Peyer's patch (tissue), 4 donors: ENCODE measurements at regions not wholly inside any gene's neighbourhood (a gene's known extent, or its start where the extent isn't known, plus 50 kb on each side); places are given as distances from the start of the nearest gene placed in this dataset.

Source experiments
- DNase-seq, 3 donors: peaks; one replicate each; pipeline ENCODE4 v3.0.0-alpha.2; 2017 to 2019
- H3K27ac ChIP-seq, 4 donors: fragments of 200-600 bp; sonication (generic); one replicate each; pipeline ENCODE4 v1.5.1; 2016 to 2019
- H3K27me3 ChIP-seq, 2 donors: fragments of 200-600 bp; sonication (generic); one replicate each; pipeline ENCODE4 v1.5.1; 2019
- H3K36me3 ChIP-seq, 3 donors: fragments of 200-600 bp; sonication (generic); one replicate each; pipeline ENCODE4 v1.5.1; 2016 to 2019
- H3K4me1 ChIP-seq, 4 donors: fragments of 200-600 bp; sonication (generic); one replicate each; pipeline ENCODE4 v1.5.1; 2016 to 2019
- H3K4me3 ChIP-seq, 4 donors: fragments of 200-600 bp; sonication (generic); 1 replicate in 3 of 4; 2 replicates in 1 of 4; pipeline ENCODE4 v1.5.1; 2016 to 2019; ENCODE audit warnings: mild to moderate bottlenecking in 1 of 4
- H3K9me3 ChIP-seq, 4 donors: fragments of 200-600 bp; sonication (generic); one replicate each; pipeline ENCODE4 v1.5.1; 2016 to 2019; ENCODE audit warnings: mild to moderate bottlenecking in 1 of 4
- POLR2A ChIP-seq, 2 donors: fragments of 450-650 bp; IDR thresholded peaks; one replicate each; pipeline ENCODE4 v1.5.1; 2017; ENCODE audit warnings: antibody characterized with exemption in 2 of 2, mild to moderate bottlenecking in 2 of 2, moderate library complexity in 2 of 2
- TF ChIP-seq, protein P1 (sequence below), 6 experiments: fragments of 450-650 bp in 4 of 6; fragments of 200-600 bp in 2 of 6; sonication (generic) in 1 of 6; IDR thresholded peaks; one replicate each; pipeline ENCODE4 v1.5.1; 2017 to 2019; ENCODE audit warnings: antibody characterized with exemption in 6 of 6, mild to moderate bottlenecking in 3 of 6, moderate library complexity in 1 of 6

DNA sequence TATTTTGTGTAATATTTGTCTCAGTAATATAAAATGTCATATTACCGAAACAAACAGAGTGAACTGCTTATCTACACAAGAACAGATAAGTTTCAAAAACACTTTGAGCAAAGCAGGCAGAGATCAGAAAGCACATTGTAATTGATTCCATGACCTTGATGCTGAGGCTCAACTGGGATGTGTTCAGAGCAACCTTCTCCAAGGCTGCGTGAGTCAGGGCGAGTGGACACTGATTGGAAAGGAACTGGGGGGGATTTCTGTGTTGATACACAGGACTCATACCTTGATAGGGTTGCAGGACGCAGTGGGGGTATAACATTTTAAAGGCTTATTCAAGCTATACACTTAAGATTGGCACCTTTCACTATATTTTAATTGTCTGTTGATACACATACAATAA lies 1136.3 kb downstream of the UQCRFS1 start:
- no peak overlapping the region for H3K4me3 ChIP-seq
- no peaks in the 10 kb centered on the region for H3K27me3 ChIP-seq
- H3K27ac ChIP-seq, result no peak overlapping the region
- H3K4me1 ChIP-seq, result no peaks in the 10 kb centered on the region
- H3K9me3 ChIP-seq, result peaks cover 0 to 6% (median 0%) of the 10 kb centered on the region in 4 donors
- DNase-seq, result no peak
- no peaks in the 10 kb centered on the region for H3K36me3 ChIP-seq
- TF ChIP-seq, protein P1, sequence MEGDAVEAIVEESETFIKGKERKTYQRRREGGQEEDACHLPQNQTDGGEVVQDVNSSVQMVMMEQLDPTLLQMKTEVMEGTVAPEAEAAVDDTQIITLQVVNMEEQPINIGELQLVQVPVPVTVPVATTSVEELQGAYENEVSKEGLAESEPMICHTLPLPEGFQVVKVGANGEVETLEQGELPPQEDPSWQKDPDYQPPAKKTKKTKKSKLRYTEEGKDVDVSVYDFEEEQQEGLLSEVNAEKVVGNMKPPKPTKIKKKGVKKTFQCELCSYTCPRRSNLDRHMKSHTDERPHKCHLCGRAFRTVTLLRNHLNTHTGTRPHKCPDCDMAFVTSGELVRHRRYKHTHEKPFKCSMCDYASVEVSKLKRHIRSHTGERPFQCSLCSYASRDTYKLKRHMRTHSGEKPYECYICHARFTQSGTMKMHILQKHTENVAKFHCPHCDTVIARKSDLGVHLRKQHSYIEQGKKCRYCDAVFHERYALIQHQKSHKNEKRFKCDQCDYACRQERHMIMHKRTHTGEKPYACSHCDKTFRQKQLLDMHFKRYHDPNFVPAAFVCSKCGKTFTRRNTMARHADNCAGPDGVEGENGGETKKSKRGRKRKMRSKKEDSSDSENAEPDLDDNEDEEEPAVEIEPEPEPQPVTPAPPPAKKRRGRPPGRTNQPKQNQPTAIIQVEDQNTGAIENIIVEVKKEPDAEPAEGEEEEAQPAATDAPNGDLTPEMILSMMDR (IDR thresholded peaks at IDR 0.05), result no peak
- TF ChIP-seq POLR2A (IDR thresholded peaks at IDR 0.05), result no peak

DNA sequence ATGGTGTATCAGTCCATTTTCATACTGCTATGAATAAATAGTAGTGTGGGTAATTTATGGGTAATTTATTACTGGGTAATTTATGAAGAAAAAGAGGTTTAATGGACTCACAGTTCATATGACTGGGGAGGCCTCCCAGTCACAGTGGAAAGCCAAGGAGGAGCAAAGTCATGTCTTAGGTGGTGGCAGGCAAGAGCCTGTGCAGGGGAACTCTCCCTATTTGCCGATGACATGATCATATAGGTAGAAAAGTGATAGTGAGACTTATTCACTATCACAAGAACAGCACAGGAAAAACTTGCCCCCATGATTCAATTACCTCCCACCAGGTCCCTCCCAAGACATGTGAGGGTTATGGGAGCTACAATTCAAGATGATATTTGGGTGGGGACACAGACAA lies 1137.7 kb downstream of the UQCRFS1 start:
- TF ChIP-seq, protein P1 (IDR thresholded peaks at IDR 0.05), result no peak
- no peak for TF ChIP-seq POLR2A (IDR thresholded peaks at IDR 0.05)
- no peak for DNase-seq
- Histone ChIP-seq H3K36me3 (no peaks in the 10 kb centered on the region), H3K4me1 (no peaks in the 10 kb centered on the region), H3K27me3 (no peaks in the 10 kb centered on the region), H3K4me3 (no peak overlapping the region), H3K9me3 (peaks cover 0 to 6% (median 0%) of the 10 kb centered on the region in 4 donors), H3K27ac (no peak overlapping the region)

DNA sequence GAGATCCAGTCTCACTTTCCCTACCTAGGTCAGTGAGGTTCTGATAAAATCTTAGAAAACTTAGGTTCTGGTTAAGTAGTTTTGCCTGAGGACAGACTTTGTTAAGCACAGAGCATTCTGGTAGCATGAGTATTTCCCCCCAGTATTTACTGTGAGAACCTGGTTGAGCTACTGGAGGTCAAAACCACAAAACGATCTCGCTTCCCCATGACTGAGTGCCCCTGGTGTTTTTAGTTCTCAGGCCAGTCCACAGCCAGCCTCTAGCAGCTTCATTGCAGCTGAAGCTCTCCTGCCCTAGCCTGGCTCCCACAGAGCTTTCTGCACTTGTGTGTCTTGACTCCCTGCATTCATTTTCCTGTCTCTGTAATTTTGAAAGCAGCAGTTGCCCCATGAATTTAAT lies 1138.2 kb downstream of the UQCRFS1 start:
- Histone ChIP-seq H3K9me3 (peaks cover 0 to 6% (median 0%) of the 10 kb centered on the region in 4 donors), H3K4me3 (no peak overlapping the region), H3K4me1 (no peaks in the 10 kb centered on the region), H3K27ac (no peak overlapping the region), H3K36me3 (no peaks in the 10 kb centered on the region), H3K27me3 (no peaks in the 10 kb centered on the region)
- TF ChIP-seq, protein P1 (IDR thresholded peaks at IDR 0.05), result no peak
- no peak for TF ChIP-seq POLR2A (IDR thresholded peaks at IDR 0.05)
- no peak for DNase-seq

DNA sequence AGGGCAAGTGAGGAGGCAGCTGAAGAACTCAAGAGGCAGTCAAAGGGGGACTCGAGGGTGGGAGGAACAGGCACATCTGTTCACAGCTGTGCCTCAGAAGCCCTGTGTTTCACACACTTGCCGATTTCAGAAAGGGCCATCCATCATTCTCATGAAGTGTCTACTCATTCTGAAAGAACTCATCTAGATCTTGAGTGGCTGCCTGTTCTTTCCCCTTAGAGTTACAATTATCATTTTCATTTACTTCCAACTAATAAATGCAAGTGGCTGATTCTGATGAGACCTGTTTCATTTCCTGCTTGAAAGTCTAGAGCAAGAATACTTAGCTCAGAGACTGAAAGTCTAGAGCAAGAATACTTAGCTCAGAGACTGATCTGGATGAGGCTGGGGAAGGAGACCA lies 1145.1 kb downstream of the UQCRFS1 start:
- Histone ChIP-seq H3K9me3 (no peaks in the 10 kb centered on the region), H3K36me3 (no peaks in the 10 kb centered on the region), H3K27ac (no peak overlapping the region), H3K4me3 (no peak overlapping the region), H3K4me1 (no peaks in the 10 kb centered on the region), H3K27me3 (no peaks in the 10 kb centered on the region)
- no peak for TF ChIP-seq POLR2A (IDR thresholded peaks at IDR 0.05)
- TF ChIP-seq, protein P1 (IDR thresholded peaks at IDR 0.05), result no peak
- DNase-seq, result no peak

DNA sequence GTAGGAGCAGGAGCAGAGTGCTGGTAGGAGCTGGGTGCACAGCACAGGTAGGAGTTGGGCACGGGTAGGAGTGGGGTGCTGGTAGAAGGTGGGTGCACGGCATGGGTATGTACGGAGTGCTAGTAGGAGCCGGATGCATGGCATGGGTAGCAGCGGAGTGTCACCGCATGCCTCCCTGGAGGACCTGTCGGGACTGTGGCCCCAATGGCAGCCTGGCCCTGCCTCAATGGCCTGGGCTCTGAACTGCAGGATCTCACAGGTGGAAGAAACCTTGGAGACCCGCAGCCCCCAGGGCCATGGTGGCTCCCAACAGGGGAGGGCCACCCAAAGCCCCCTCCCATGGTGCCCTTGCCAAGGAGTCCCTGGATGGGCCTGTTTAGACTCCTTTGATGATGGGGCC lies 1146.0 kb downstream of the UQCRFS1 start:
- H3K4me1 ChIP-seq, result no peaks in the 10 kb centered on the region
- H3K27me3 ChIP-seq, result no peaks in the 10 kb centered on the region
- H3K9me3 ChIP-seq, result no peaks in the 10 kb centered on the region
- no peak overlapping the region for H3K27ac ChIP-seq
- no peak overlapping the region for H3K4me3 ChIP-seq
- no peaks in the 10 kb centered on the region for H3K36me3 ChIP-seq
- DNase-seq, result no peak
- TF ChIP-seq POLR2A (IDR thresholded peaks at IDR 0.05), result no peak
- TF ChIP-seq, protein P1 (IDR thresholded peaks at IDR 0.05), result no peak

DNA sequence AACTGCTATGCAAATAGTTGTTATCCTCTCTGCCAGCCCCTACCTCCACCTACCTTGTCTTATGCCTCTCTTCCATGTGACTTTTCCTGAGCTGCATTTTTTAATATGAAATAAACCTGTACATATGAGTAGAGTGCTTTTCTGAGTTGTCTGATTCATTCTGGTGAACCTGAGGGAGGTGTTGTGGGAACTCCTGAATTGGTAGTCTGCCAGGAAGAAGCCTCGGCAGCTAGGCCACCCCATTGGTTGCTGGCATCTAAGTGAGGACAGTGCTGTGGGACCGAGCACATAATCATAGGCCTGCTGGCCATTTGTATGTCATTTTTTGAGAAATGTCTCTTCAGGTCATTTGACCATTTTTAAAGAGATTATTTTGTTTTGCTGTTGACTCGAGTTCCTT lies 1146.8 kb downstream of the UQCRFS1 start:
- Histone ChIP-seq H3K4me3 (no peak overlapping the region), H3K36me3 (no peaks in the 10 kb centered on the region), H3K27me3 (no peaks in the 10 kb centered on the region), H3K9me3 (no peaks in the 10 kb centered on the region), H3K4me1 (no peaks in the 10 kb centered on the region), H3K27ac (no peak overlapping the region)
- DNase-seq, result no peak
- TF ChIP-seq, protein P1 (IDR thresholded peaks at IDR 0.05), result no peak
- TF ChIP-seq POLR2A (IDR thresholded peaks at IDR 0.05), result no peak
